OCI-LY1 (cell line): ENCODE measurements at regions not wholly inside any gene's neighbourhood (a gene's known extent, or its start where the extent isn't known, plus 50 kb on each side); places are given as distances from the start of the nearest gene placed in this dataset.

Experiments used
- H2AFZ ChIP-seq: fragments of 200-600 bp; sonication (generic), shearing (Covaris generic); 2 replicates; pipeline ENCODE4 v1.6.0; 2014; ENCODE audit warnings: antibody characterized with exemption, mild to moderate bottlenecking, low read length
- H3F3A ChIP-seq: fragments of 200-600 bp; sonication (generic), shearing (Covaris generic); 2 replicates; pipeline ENCODE4 v1.6.0; 2014; ENCODE audit warnings: mild to moderate bottlenecking, antibody characterized with exemption, low read length, moderate library complexity; ENCODE audit not compliant: insufficient read depth
- H3K27ac ChIP-seq: fragments of 200-600 bp; sonication (generic); 2 replicates; pipeline ENCODE4 v1.5.1; 2014; ENCODE audit warnings: low read length, mixed run types, mild to moderate bottlenecking, low read depth; ENCODE audit not compliant: poor library complexity, severe bottlenecking
- H3K27me3 ChIP-seq: fragments of 200-600 bp; sonication (generic); 2 replicates; pipeline ENCODE4 v1.6.0; 2014; ENCODE audit warnings: antibody characterized with exemption, mild to moderate bottlenecking, low read length, moderate library complexity; ENCODE audit not compliant: insufficient read depth
- H3K36me3 ChIP-seq: fragments of 200-600 bp; sonication (generic); 2 replicates; pipeline ENCODE4 v1.6.1; 2014; ENCODE audit warnings: mild to moderate bottlenecking, antibody characterized with exemption, low read length, moderate library complexity, mixed read lengths; ENCODE audit not compliant: insufficient read depth
- H3K4me1 ChIP-seq: fragments of 200-600 bp; sonication (generic); 2 replicates; pipeline ENCODE4 v1.5.1; 2014; ENCODE audit warnings: mild to moderate bottlenecking, low read length, moderate library complexity; ENCODE audit not compliant: insufficient read depth, severe bottlenecking
- H3K4me2 ChIP-seq: fragments of 200-600 bp; sonication (generic), shearing (Covaris generic); 2 replicates; pipeline ENCODE4 v1.6.1; 2014; ENCODE audit warnings: low read length
- H3K4me3 ChIP-seq: fragments of 200-600 bp; sonication (generic); 2 replicates; pipeline ENCODE4 v1.5.1; 2014; ENCODE audit warnings: low read length, low read depth, mild to moderate bottlenecking, mixed read lengths; ENCODE audit not compliant: poor library complexity, severe bottlenecking
- H3K79me2 ChIP-seq: fragments of 200-600 bp; shearing (Covaris generic); 2 replicates; pipeline ENCODE4 v1.6.1; 2016; ENCODE audit warnings: mixed run types, low read length, mixed read lengths; ENCODE audit not compliant: insufficient read depth
- H3K9ac ChIP-seq: fragments of 200-600 bp; sonication (generic), shearing (Covaris generic); 2 replicates; pipeline ENCODE4 v1.6.1; 2014; ENCODE audit warnings: mild to moderate bottlenecking, low read length, mixed read lengths
- H3K9me2 ChIP-seq: fragments of 200-600 bp; sonication (generic), shearing (Covaris generic); 2 replicates; pipeline ENCODE4 v1.6.1; 2014; ENCODE audit warnings: low read depth, mild to moderate bottlenecking, low read length, mixed read lengths
- H3K9me3 ChIP-seq: fragments of 200-600 bp; shearing (Covaris generic); 2 replicates; pipeline ENCODE4 v1.6.1; 2014; ENCODE audit warnings: low read length, mixed read lengths
- H4K20me1 ChIP-seq: fragments of 200-600 bp; sonication (generic), shearing (Covaris generic); 2 replicates; pipeline ENCODE4 v1.6.0; 2016; ENCODE audit warnings: mild to moderate bottlenecking, low read length; ENCODE audit not compliant: insufficient read depth
- CTCF ChIP-seq: fragments of 200-600 bp; sonication (generic), shearing (Covaris generic); IDR thresholded peaks from 2 replicates; pipeline ENCODE4 v1.5.1; 2017; ENCODE audit warnings: mild to moderate bottlenecking, antibody characterized with exemption, low read length, moderate library complexity, mixed read lengths
- EZH2 ChIP-seq: fragments of 200-600 bp; sonication (generic), shearing (Covaris generic); IDR thresholded peaks from 2 replicates; pipeline ENCODE4 v1.8.0; 2017; ENCODE audit warnings: borderline replicate concordance, mixed run types, mild to moderate bottlenecking, antibody characterized with exemption, low read length, moderate library complexity, mixed read lengths

- Histone ChIP-seq H3K27me3 (no peaks in the 10 kb centered on the region), H3K4me1 (no peaks in the 10 kb centered on the region), H3K9me3 (no peaks in the 10 kb centered on the region), H3K27ac (no peak overlapping the region), H4K20me1 (no peaks in the 10 kb centered on the region), H3K9ac (no peak overlapping the region), H3F3A (no peaks in the 10 kb centered on the region), H3K36me3 (no peaks in the 10 kb centered on the region), H3K4me2 (no peak overlapping the region), H3K4me3 (no peak overlapping the region), H3K79me2 (no peaks in the 10 kb centered on the region), H3K9me2 (no peaks in the 10 kb centered on the region), H2AFZ (no peak overlapping the region)
- no peak for TF ChIP-seq EZH2
- TF ChIP-seq CTCF: no peak
These were observed 374.0 kb downstream of the SHANK2 start for GRCh38 chr11:70878366-70878765.

- Histone ChIP-seq H4K20me1 (no peaks in the 10 kb centered on the region), H3K79me2 (no peaks in the 10 kb centered on the region), H3K9me2 (no peaks in the 10 kb centered on the region), H3K4me1 (no peaks in the 10 kb centered on the region), H3K9ac (no peak overlapping the region), H3F3A (no peaks in the 10 kb centered on the region), H3K27ac (no peak overlapping the region), H3K9me3 (no peaks in the 10 kb centered on the region), H3K4me3 (no peak overlapping the region), H2AFZ (no peak overlapping the region), H3K27me3 (no peaks in the 10 kb centered on the region), H3K36me3 (no peaks in the 10 kb centered on the region), H3K4me2 (no peak overlapping the region)
- TF ChIP-seq CTCF (no peak), EZH2 (no peak)
These were observed 372.6 kb downstream of the SHANK2 start for GRCh38 chr11:70879601-70880285.

GRCh38 chr11:70880416-70880815 is 372.0 kb downstream of the SHANK2 start:
- TF ChIP-seq EZH2: no peak
- no peak for TF ChIP-seq CTCF
- Histone ChIP-seq H3K4me1 (no peaks in the 10 kb centered on the region), H3F3A (no peaks in the 10 kb centered on the region), H3K27ac (no peak overlapping the region), H3K36me3 (no peaks in the 10 kb centered on the region), H3K4me3 (no peak overlapping the region), H3K9me2 (no peaks in the 10 kb centered on the region), H3K4me2 (no peak overlapping the region), H4K20me1 (no peaks in the 10 kb centered on the region), H3K27me3 (no peaks in the 10 kb centered on the region), H3K9ac (no peak overlapping the region), H3K79me2 (no peaks in the 10 kb centered on the region), H2AFZ (no peak overlapping the region), H3K9me3 (no peaks in the 10 kb centered on the region)
